ENCODE measurements at regions not wholly inside any gene's neighbourhood (a gene's known extent, or its start where the extent isn't known, plus 50 kb on each side); places are given as distances from the start of the nearest gene placed in this dataset.

GRCh38 chrX:99494668-99495067, 915.4 kb downstream of the PCDH19 start:
- Histone ChIP-seq H3K4ac (ENCODE audit: low read depth, low read length) (no peak overlapping the region), H3K27ac (ENCODE audit: insufficient read depth, low read length) (no peak overlapping the region), H2BK120ac (ENCODE audit: low read depth, low read length) (no peak overlapping the region), H3K9ac (ENCODE audit: low read depth, low read length) (no peak overlapping the region), H3K79me1 (ENCODE audit: low read depth in 1 of 2, low read length in 2 of 2) (no peaks in the 10 kb centered on the region), H2AK9ac (replicated peaks; ENCODE audit: low read depth, low read length, poor library complexity) (no peak overlapping the region), H3K36me3 (ENCODE audit: control insufficient read depth, insufficient read depth, low read length) (no peaks in the 10 kb centered on the region), H2AK5ac (ENCODE audit: low read depth, low read length) (no peak overlapping the region), H3K9me1 (ENCODE audit: insufficient read depth, low read length) (no peaks in the 10 kb centered on the region), H3K4me3 (ENCODE audit: insufficient read depth, low read depth, low read length) (no peak overlapping the region), H2BK5ac (ENCODE audit: low read depth, low read length, poor library complexity, severe bottlenecking) (no peak overlapping the region), H2AFZ (replicated peaks; ENCODE audit: low read length, poor library complexity) (no peak overlapping the region), H3K14ac (replicated peaks; ENCODE audit: low read depth, low read length) (no peak overlapping the region), H3K9me3 (ENCODE audit: control insufficient read depth, insufficient read depth, low read length) (peaks cover 6% of the 10 kb centered on the region; the same call in 1 of the 2 replicates), H4K5ac (ENCODE audit: low read depth, low read length) (no peak overlapping the region), H2BK15ac (ENCODE audit: low read depth, low read length) (no peak overlapping the region), H2BK20ac (ENCODE audit: low read depth, low read length) (no peak overlapping the region), H3K18ac (ENCODE audit: low read depth, low read length) (no peak overlapping the region), H3K56ac (ENCODE audit: extremely low read depth, insufficient read depth, low read length) (no peak overlapping the region), H4K20me1 (ENCODE audit: insufficient read depth, low read length) (no peaks in the 10 kb centered on the region), H3K23ac (ENCODE audit: low read depth, low read length) (no peak overlapping the region), H3K27me3 (ENCODE audit: control insufficient read depth, insufficient read depth, low read length) (no peaks in the 10 kb centered on the region), H4K91ac (ENCODE audit: insufficient read depth, low read depth, low read length) (no peak overlapping the region), H3K4me2 (ENCODE audit: low read depth, low read length) (no peak overlapping the region), H3K4me1 (ENCODE audit: control insufficient read depth, insufficient read depth, low read length) (no peaks in the 10 kb centered on the region), H4K8ac (ENCODE audit: low read depth in 2 of 2, low read length in 2 of 2) (no peak overlapping the region)
- ChIA-PET POLR2A (ENCODE audit: unreplicated experiment) (no interaction called here), CTCF (no interaction called here)
- intact Hi-C loops (cut with micrococcal nuclease): no loop called here
- ATAC-seq (ENCODE audit: low read depth) (no peak), DNase-seq (no peak)
- in situ Hi-C loops (cut with MboI; ENCODE audit: low sequenced_read_pairs): no loop called here
- dilution Hi-C loops (cut with HindIII; ENCODE audit: low sequenced_read_pairs, unreplicated experiment): no loop called here
- BruUV-seq (replicated peaks): no TSS peak
- WGBS, 2 experiments (ENCODE audit: extremely low coverage in 2 of 2, insufficient read length in 1 of 2): no CpG with 5 or more reads among the region's 2 CpGs
- peak; percentile 71 for TF ChIP-seq CEBPB (IDR thresholded peaks at IDR 0.05; ENCODE audit: low read depth, low read length)
- no peak for TF ChIP-seq SMC3 (IDR thresholded peaks at IDR 0.05; ENCODE audit: low read depth, low read length)
- TF ChIP-seq MAZ (IDR thresholded peaks at IDR 0.05; ENCODE audit: borderline replicate concordance, low read depth, low read length): no peak

Measured in IMR-90 (cell line).